DOHH2 (cell line): ENCODE measurements at regions not wholly inside any gene's neighbourhood (a gene's known extent, or its start where the extent isn't known, plus 50 kb on each side); places are given as distances from the start of the nearest gene placed in this dataset.

ENCODE experiments used
- EZH2phosphoT487 ChIP-seq: fragments of 200-600 bp; sonication (generic); IDR thresholded peaks from 2 replicates; pipeline ENCODE4 v1.6.1; 2017; ENCODE audit warnings: borderline replicate concordance, mild to moderate bottlenecking, antibody characterized with exemption, low read length, moderate library complexity, mixed read lengths
- TF ChIP-seq, protein P1 (sequence below): fragments of 200-600 bp; sonication (generic); IDR thresholded peaks from one replicate; pipeline ENCODE4 v1.5.1; 2014; ENCODE audit warnings: antibody characterized with exemption, mild to moderate bottlenecking, low read depth, low read length; ENCODE audit not compliant: poor library complexity, severe bottlenecking

DNA sequence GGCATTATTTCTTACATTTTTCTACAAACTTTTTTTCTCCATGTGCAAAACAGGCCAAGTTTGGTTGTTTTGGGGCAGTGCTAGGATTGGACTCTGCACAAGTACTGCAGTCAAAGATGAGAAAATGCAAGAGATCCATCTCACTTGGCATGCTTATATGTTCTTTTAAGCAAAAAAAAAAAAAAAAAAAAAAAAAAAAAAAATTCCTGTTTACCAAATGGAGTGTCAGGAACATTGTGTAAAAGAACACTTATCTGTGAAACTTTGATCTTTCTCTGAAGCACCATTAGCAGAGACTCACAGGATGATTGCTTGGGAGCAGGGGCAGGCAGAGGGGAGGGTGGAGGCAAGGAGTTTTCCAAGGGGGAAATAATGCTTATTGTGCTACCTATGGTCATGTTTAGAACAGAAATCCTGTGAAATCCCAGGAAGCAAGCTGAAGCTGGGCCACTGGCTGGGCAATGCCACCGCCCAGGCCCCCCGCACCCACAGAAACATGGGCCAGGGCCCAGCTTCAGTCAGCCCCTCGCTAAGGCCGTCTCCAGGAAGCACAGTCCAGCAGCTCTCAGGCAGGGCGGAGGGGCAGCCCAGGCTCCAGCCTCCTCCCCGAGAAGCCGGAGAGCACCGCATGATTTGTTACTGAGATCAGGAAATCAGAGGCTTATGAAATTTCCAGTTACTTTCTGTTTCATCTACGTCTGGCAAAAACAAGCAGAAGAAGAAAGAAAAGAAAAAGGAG lies 229.4 kb downstream of the ZNF516 start:
- TF ChIP-seq, protein P1, sequence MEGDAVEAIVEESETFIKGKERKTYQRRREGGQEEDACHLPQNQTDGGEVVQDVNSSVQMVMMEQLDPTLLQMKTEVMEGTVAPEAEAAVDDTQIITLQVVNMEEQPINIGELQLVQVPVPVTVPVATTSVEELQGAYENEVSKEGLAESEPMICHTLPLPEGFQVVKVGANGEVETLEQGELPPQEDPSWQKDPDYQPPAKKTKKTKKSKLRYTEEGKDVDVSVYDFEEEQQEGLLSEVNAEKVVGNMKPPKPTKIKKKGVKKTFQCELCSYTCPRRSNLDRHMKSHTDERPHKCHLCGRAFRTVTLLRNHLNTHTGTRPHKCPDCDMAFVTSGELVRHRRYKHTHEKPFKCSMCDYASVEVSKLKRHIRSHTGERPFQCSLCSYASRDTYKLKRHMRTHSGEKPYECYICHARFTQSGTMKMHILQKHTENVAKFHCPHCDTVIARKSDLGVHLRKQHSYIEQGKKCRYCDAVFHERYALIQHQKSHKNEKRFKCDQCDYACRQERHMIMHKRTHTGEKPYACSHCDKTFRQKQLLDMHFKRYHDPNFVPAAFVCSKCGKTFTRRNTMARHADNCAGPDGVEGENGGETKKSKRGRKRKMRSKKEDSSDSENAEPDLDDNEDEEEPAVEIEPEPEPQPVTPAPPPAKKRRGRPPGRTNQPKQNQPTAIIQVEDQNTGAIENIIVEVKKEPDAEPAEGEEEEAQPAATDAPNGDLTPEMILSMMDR = no peak
- TF ChIP-seq EZH2phosphoT487 = no peak
